Amniotic epithelial cell (primary cell): ENCODE measurements at regions not wholly inside any gene's neighbourhood (a gene's known extent, or its start where the extent isn't known, plus 50 kb on each side); places are given as distances from the start of the nearest gene placed in this dataset.

Source experiments
- DNase-seq: peaks from one replicate; pipeline ENCODE4 v3.0.0-alpha.2; 2010; ENCODE audit warnings: low read depth

- DNase-seq = no peak
Observed at GRCh38 chr2:217231212-217231611, 371.3 kb upstream of the TNP1 start.

- no peak for DNase-seq
Observed at GRCh38 chr2:217228732-217229131, 368.9 kb upstream of the TNP1 start.

DNA sequence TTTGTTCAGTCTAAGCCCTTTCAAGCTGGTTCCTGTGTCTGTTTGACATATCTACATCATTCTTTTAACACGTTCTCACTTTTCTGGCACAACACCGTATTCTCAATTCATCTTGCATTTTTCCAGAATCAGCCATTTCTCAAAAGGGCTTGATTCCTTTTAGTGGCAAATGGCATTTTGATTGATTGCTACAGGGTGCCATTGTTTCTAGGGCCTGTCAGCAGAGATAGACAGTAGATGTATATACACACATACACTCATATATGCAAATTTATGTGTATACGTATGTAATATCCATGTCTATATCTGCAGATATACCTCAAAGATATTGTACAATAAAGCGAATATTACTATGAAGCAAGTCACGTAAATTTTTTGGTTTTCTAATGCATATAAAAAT is 367.9 kb upstream of the TNP1 start:
- no peak for DNase-seq

DNA sequence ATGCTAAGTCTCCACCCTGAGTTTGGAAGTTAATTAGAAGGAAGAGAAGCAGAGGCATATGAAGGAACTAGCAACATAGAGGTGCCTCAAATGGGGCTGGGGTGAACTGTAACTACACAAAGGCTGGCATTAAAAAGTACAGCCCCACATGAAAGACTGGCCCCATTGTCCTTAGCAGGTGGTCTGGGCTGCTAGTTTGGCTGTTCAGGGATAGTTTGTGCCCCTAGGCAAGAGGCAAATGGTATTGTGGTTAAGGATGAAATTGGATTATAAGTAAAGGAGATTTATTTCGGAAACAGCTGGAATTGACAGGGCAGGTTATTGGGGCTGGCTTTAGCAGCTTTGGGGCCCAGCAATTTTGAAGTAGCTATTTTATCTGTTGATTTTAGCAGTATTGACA is 365.7 kb upstream of the TNP1 start:
- no peak for DNase-seq

DNA sequence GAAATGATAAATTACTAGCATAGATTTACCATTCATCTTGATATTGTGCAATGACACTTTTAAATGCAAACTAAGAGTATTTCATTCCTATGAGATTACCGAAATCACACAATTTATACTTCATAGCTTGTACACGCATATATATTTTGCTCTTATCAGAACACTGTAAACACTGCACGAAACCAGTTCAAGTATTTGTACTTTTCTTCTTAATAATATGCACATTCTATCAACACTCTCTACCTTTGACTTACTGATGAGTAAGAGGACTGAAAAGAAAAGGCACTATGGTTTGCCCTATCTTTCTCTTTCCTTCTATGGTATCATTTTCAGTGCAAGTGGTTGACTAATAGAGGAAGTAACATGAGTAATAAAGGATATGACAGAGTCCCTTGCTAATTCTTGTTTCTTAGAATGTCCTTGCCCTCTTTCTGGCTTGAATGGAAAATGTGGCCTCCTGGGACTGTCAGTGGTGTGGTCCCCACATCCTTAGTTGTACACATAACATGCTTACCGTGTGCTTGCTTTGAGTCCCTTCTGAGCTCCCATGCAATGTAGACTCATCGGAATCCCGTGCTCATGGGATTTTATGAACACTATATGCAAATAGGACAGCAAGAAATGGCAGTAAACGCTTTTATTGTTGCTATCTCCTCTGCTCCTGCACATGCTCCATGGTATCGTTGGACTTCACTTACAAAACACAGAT is 363.5 kb upstream of the TNP1 start:
- DNase-seq = peak; percentile 96

DNA sequence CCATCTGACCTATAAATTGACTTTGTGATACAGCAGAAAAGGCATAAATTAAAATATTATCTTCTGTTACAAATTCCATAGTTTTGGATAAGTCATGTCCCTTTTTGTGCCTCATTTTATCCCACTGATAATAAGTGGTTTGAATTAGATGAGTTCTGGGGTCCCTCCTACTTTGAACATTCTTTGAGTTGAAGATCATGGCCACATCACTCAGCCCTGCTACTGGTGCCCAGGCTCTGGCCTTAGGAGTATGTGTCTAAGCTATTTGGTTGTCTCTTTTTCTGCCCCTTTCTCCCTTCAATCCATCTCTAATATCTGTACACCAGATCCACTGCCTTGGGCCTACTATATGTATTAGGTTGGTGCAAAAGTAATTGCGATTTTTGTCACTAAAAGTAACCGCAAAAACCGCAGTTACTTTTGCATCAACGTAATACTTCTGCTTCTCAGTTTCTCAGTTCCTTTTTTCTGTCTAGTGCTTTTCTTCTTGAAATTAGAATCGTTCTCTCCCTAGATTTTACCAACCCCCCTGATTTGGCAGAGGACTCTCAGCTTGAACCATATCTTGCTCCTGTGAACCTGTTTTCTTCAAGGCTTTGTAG is 362.5 kb upstream of the TNP1 start:
- DNase-seq = no peak

GRCh38 chr2:217220228-217221013 is 360.6 kb upstream of the TNP1 start:
- DNase-seq = peak; percentile 68

- no peak for DNase-seq
Observed at GRCh38 chr2:217219164-217219520, 359.3 kb upstream of the TNP1 start.

- DNase-seq = peak; percentile 96
Observed at GRCh38 chr2:217218269-217219163, 358.7 kb upstream of the TNP1 start.

DNA sequence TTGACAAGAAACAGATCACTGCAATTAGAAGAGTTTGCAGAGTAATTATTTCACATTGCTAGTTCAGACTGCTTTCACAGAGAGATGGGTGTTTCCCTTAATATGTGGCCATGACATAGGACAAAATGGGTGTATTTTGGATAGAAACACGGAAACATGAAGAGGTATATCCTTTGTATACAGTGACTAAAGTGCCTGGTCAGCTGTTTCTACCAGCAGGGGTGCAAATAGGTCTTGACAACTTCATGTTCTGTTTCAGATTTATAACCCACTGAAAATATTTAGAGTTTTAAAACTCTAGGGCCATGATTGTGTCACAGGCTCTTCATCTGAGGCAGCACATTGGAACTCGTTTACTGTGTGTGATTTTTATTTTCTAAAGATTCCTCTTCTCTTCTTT is 357.1 kb upstream of the TNP1 start:
- no peak for DNase-seq

GRCh38 chr2:217216316-217216715 is 356.5 kb upstream of the TNP1 start:
- no peak for DNase-seq

GRCh38 chr2:217215877-217216276 is 356.0 kb upstream of the TNP1 start:
- DNase-seq = peak; percentile 8

DNA sequence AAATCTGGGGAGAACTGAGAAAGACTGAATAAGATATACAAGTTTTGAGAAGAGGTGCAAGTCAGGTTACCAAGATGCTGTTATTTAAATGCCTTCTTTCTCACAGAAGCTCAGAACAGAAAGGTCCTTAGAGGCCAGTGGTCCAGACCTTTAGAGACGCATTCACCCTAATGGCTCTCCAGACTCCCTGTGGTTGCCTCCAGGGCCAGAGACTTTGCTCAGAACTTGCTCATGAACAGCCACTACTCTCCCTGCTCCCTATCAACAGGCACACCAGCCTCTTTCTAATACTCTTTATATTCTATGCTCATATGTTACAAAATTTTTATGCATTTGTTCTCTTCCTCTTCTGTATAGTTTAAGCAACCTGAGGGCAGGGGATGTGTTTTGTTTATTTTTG is 349.0 kb upstream of the TNP1 start:
- no peak for DNase-seq

DNA sequence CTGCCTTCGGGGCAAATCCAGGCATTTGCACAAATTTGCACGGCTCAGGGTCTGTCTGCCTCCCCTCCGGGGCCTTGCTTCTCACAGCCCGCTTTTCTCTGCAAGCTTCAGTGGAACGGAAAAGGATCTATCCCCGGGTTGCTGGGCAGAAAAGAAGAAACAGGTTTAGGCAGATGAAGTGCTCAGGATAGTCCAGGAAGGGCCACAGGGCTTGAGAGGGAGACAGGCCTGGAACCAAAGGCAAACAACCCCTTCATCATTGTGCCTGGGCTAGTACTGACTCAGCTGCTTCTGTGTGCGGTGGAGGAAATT is 347.8 kb upstream of the TNP1 start:
- no peak for DNase-seq

DNA sequence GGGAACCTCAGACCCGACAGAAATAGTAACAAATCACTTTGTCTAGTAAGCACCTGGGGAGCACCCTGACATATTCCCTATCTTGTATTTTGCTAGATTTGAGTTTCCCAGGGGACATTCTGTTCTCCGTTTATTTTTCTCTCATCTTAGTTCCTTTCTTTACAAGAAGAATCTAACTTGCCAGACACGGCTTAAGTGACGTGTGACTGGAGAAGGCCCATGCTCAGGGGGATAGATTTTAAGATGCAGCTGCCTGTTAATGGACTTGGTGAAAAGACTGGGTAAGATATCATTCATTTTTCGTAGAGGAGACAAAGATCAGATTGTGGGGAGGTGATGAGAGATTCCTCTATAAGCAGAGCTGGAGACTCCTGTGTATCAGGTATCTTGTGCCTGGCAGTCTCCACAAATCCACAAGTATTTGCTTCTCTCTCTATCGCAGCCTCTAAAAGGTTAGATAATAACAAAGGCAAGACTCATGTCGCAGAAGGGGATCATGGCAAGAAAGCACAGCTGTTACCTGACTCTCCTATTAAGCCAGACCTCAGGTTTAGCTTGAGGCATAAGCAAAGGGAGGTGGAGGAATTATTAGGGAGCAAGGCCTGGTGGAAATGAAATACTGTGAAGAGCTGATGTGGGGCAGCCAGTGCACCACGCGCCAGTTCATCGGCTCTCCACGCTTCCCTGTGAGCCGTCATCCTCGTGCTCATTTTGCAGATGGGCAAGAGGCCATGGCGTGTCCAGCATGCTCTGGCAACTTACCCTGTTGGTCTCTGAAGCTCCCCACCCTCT is 347.2 kb upstream of the TNP1 start:
- DNase-seq = no peak

DNA sequence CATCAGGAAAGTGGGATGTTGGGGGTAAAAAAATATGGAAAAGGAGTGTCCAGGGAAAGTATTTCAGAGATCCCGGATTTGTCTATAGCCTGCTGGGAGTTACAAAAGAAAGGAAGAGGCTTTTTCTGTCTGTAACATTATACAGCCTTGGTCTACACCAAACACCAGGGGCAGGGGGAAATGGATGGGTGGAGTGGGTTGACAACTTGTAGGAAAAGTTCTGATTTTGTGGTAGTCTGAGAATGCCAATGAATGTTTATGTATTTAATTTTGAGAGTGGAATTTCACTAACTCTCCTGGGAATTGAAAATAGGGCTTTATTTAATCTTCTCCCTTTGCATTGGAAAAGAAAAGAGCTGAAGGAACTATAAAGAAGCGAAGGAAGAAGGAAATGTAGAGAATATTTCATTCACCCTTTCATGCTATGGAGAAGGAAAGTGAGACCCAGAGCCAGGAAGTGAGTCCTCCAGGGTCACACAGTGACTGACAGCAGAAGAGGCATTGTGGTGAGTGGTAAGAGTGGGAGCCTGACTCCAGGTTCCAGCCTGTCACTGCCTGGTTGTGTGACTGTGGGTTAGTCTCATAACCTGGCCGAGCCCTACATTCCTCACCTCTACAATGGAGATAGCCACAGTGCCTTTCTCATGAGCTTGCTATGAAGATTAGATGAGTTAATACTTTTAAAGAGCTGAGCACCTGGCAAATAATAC is 346.3 kb upstream of the TNP1 start:
- DNase-seq = no peak

DNA sequence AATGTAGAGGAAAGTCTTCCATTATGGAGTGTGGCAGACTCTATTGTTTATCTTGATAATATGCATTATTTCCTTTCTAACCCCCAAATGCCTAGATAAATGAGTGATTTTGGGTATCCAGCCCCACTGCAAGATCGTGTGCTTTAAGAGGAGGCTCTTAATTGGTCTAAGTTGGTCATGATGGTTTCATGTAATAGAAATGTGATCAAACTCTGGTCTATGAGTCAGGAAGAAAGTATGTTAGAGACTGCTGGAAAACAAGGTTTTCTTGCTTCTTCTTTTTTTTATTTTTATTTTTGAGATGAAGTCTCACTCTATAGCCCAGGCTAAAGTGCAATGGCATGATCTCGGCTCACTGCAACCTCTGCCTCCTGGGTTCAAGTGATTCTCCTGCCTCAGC is 344.5 kb upstream of the TNP1 start:
- peak; percentile 67 for DNase-seq

GRCh38 chr2:217203086-217203485 is 343.2 kb upstream of the TNP1 start:
- peak; percentile 10 for DNase-seq

DNA sequence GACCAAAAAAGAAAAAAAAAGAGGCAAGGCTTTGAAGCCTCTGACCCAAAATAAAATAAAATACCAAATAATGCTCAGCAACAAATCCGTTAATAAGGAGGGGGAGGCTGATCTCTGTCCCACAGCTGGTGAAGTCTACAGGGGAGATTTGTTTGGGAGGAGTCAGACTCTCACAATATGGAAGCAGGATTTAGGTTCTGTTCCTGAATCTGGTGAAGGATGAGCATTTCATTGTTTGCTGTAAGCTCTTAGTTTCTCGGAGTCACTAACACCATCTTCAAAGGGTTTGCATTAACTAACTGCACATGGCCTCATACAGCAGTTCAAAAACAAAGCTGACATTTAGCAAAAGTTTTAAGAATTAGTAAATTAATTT is 339.4 kb upstream of the TNP1 start:
- no peak for DNase-seq

DNA sequence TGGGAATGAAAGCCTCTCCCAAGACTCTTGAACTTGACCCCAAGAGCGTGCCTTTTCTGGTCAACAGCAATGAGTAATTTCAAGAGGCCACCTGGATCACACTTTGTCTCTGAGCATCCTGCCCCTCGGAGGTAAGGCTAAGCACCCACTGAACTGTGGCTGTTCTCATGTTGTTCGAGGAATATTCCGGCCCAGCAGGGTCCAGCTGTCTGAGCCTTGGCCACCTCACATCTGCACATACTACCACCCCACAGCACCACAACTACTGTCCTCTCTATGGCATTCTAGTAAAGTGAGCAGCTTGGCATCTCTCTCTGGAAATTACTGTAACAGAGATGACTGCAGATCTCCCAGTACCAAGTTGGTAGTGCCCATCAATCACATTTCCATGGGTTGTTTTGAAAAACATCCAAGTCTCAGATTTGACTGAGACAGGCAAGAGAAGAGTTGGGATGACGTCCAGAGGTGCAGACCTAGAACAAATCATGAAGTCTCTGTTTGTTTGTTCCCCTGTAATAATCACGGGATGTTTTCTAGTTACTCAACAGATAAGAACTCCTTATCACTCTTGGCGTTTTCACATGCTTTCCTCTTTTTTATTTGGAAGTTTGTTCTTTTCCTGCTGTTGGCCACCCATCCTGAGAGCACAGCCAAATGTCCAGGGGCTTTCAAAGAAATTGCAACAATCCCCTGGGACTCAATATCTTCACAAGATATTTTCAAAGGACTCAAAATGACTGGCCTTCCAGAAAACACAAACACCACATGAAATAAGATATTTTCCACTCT is 336.0 kb upstream of the TNP1 start:
- DNase-seq = peak; percentile 26
